Liver (tissue), 7 donors: ENCODE measurements at regions not wholly inside any gene's neighbourhood (a gene's known extent, or its start where the extent isn't known, plus 50 kb on each side); places are given as distances from the start of the nearest gene placed in this dataset.

Experiments used
- DNase-seq: peaks from one replicate; pipeline ENCODE4 v3.0.0-alpha.2; 2017; ENCODE audit warnings: low spot score
- H3K27ac ChIP-seq, 2 donors: one replicate each; pipeline ENCODE4 v1.7.0; 2013; ENCODE audit warnings: inconsistent platforms in 2 of 2, low read length in 2 of 2, control low read depth in 1 of 2, low read depth in 1 of 2, mild to moderate bottlenecking in 1 of 2
- H3K27me3 ChIP-seq, 4 donors: one replicate each; pipeline versions ENCODE4 v1.6.1 to v1.7.0; 2013; ENCODE audit warnings: low read length in 3 of 4, inconsistent platforms in 1 of 4, mild to moderate bottlenecking in 1 of 4, moderate library complexity in 1 of 4; ENCODE audit not compliant: control insufficient read depth in 4 of 4, insufficient read depth in 4 of 4
- H3K36me3 ChIP-seq, 4 donors: one replicate each; pipeline versions ENCODE4 v1.6.1 to v1.7.0; 2013; ENCODE audit warnings: low read length in 3 of 4, mild to moderate bottlenecking in 3 of 4, low read depth in 1 of 4, moderate library complexity in 1 of 4; ENCODE audit not compliant: control insufficient read depth in 4 of 4, insufficient read depth in 3 of 4
- H3K4me1 ChIP-seq, 4 donors: one replicate each; pipeline versions ENCODE4 v1.6.1 to v1.7.0; 2013; ENCODE audit warnings: low read length in 3 of 4, mild to moderate bottlenecking in 3 of 4, moderate library complexity in 1 of 4; ENCODE audit not compliant: control insufficient read depth in 4 of 4, insufficient read depth in 4 of 4
- H3K4me3 ChIP-seq, 3 donors: one replicate each; pipeline versions ENCODE4 v1.6.1 to v1.7.0; 2013; ENCODE audit warnings: low read length in 3 of 3, control low read depth in 1 of 3, low read depth in 1 of 3, mild to moderate bottlenecking in 1 of 3
- H3K9ac ChIP-seq, 2 donors: one replicate each; pipeline ENCODE4 v1.7.0; 2013; ENCODE audit warnings: low read length in 2 of 2, mild to moderate bottlenecking in 2 of 2, moderate library complexity in 2 of 2, control low read depth in 1 of 2, low read depth in 1 of 2
- H3K9me3 ChIP-seq, 4 donors: one replicate each; pipeline versions ENCODE4 v1.6.1 to v1.7.0; 2013; ENCODE audit warnings: low read length in 3 of 4; ENCODE audit not compliant: control insufficient read depth in 4 of 4
- EGR1 ChIP-seq, 2 donors: IDR thresholded peaks; 2 replicates each; pipeline ENCODE4 v1.6.1; 2016 to 2018; ENCODE audit warnings: antibody characterized with exemption in 2 of 2, low read depth in 2 of 2
- FOXA2 ChIP-seq: IDR thresholded peaks from 2 replicates; pipeline ENCODE4 v1.6.1; 2016; ENCODE audit warnings: antibody characterized with exemption
- GABPA ChIP-seq, 2 donors: IDR thresholded peaks in 1 of 2; conservative IDR thresholded peaks in 1 of 2; 2 replicates each; pipeline ENCODE4 v1.6.1; 2016; ENCODE audit warnings: antibody characterized with exemption in 2 of 2, mild to moderate bottlenecking in 1 of 2, moderate library complexity in 1 of 2
- HNF4G ChIP-seq: IDR thresholded peaks from 2 replicates; pipeline ENCODE4 v1.6.1; 2016; ENCODE audit warnings: antibody characterized with exemption
- JUND ChIP-seq, 2 donors: IDR thresholded peaks; 2 replicates each; pipeline ENCODE4 v1.6.1; 2016; ENCODE audit warnings: antibody characterized with exemption in 2 of 2
- RAD21 ChIP-seq, 2 donors: IDR thresholded peaks; 2 replicates each; pipeline ENCODE4 v1.6.1; 2016; ENCODE audit warnings: antibody characterized with exemption in 2 of 2, mild to moderate bottlenecking in 2 of 2
- RXRA ChIP-seq, 2 donors: IDR thresholded peaks; 2 replicates each; pipeline ENCODE4 v1.6.1; 2017 to 2018; ENCODE audit warnings: antibody characterized with exemption in 2 of 2, mild to moderate bottlenecking in 1 of 2
- SP1 ChIP-seq: IDR thresholded peaks from 2 replicates; pipeline ENCODE4 v1.6.1; 2018; ENCODE audit warnings: antibody characterized with exemption, mild to moderate bottlenecking
- TAF1 ChIP-seq: conservative IDR thresholded peaks from 2 replicates; pipeline ENCODE4 v1.6.1; 2016; ENCODE audit warnings: antibody characterized with exemption, mild to moderate bottlenecking
- ZBTB33 ChIP-seq: IDR thresholded peaks from 2 replicates; pipeline ENCODE4 v1.6.1; 2016; ENCODE audit warnings: antibody characterized with exemption
- WGBS: extraction: QIAGEN DNeasy Blood & Tissue Kit; methylation state at CpG from one replicate; pipeline ENCODE4 v1.1.7; 2013; 5-methylcytosine and 5-hydroxymethylcytosine counted together
- TF ChIP-seq, protein P1 (sequence below): IDR thresholded peaks from 2 replicates; pipeline ENCODE4 v1.6.1; 2016; ENCODE audit warnings: antibody characterized with exemption
- TF ChIP-seq, protein P2 (sequence below): IDR thresholded peaks from 2 replicates; pipeline ENCODE4 v1.6.1; 2016; ENCODE audit warnings: antibody characterized with exemption, mild to moderate bottlenecking
- donor health status: healthy.
- donor health status: healthy.
- donor health status: healthy.
- donor health status: healthy.

GRCh38 chr7:115122388-115122787, 200.5 kb downstream of the MDFIC start:
- no peak for DNase-seq
- TF ChIP-seq, protein P1, sequence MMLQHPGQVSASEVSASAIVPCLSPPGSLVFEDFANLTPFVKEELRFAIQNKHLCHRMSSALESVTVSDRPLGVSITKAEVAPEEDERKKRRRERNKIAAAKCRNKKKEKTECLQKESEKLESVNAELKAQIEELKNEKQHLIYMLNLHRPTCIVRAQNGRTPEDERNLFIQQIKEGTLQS, result no peak
- TF ChIP-seq EGR1 (IDR thresholded peaks at IDR 0.05; ENCODE audit: low read depth in 2 of 2) (no peak), HNF4G (no peak), TAF1 (no peak), GABPA (IDR thresholded peaks at IDR 0.05 in 1 of 2, conservative IDR thresholded peaks at IDR 0.05 in 1 of 2) (no peak), ZBTB33 (no peak), SP1 (no peak)
- TF ChIP-seq, protein P2, sequence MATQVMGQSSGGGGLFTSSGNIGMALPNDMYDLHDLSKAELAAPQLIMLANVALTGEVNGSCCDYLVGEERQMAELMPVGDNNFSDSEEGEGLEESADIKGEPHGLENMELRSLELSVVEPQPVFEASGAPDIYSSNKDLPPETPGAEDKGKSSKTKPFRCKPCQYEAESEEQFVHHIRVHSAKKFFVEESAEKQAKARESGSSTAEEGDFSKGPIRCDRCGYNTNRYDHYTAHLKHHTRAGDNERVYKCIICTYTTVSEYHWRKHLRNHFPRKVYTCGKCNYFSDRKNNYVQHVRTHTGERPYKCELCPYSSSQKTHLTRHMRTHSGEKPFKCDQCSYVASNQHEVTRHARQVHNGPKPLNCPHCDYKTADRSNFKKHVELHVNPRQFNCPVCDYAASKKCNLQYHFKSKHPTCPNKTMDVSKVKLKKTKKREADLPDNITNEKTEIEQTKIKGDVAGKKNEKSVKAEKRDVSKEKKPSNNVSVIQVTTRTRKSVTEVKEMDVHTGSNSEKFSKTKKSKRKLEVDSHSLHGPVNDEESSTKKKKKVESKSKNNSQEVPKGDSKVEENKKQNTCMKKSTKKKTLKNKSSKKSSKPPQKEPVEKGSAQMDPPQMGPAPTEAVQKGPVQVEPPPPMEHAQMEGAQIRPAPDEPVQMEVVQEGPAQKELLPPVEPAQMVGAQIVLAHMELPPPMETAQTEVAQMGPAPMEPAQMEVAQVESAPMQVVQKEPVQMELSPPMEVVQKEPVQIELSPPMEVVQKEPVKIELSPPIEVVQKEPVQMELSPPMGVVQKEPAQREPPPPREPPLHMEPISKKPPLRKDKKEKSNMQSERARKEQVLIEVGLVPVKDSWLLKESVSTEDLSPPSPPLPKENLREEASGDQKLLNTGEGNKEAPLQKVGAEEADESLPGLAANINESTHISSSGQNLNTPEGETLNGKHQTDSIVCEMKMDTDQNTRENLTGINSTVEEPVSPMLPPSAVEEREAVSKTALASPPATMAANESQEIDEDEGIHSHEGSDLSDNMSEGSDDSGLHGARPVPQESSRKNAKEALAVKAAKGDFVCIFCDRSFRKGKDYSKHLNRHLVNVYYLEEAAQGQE, result no peak
- Histone ChIP-seq H3K9me3 (no peaks in the 10 kb centered on the region), H3K4me1 (peaks cover 0 to 3% (median 0%) of the 10 kb centered on the region in 4 donors), H3K36me3 (no peaks in the 10 kb centered on the region), H3K27me3 (no peaks in the 10 kb centered on the region), H3K4me3 (no peak overlapping the region), H3K9ac (no peak overlapping the region), H3K27ac (no peak overlapping the region)
- 58% methylated on average over 1 of the region's 1 CpG for WGBS

- H3K27me3 ChIP-seq, result no peaks in the 10 kb centered on the region
- no peaks in the 10 kb centered on the region for H3K9me3 ChIP-seq
- H3K27ac ChIP-seq, result peak overlapping the region in 1 of 2 donors; percentile 73
- no peak overlapping the region for H3K4me3 ChIP-seq
- peak overlapping the region in 1 of 2 donors; percentile 3 for H3K9ac ChIP-seq
- no peak for DNase-seq
- H3K36me3 ChIP-seq, result no peaks in the 10 kb centered on the region
- TF ChIP-seq RAD21 (IDR thresholded peaks at IDR 0.05) (no peak), FOXA2 (no peak), JUND (IDR thresholded peaks at IDR 0.05) (peak in 1 of 2 donors; percentile 2), RXRA (IDR thresholded peaks at IDR 0.05) (no peak)
- peaks cover 3 to 18% (median 12%) of the 10 kb centered on the region in 4 donors for H3K4me1 ChIP-seq
- 73% methylated on average over 2 of the region's 2 CpGs for WGBS
Observed at GRCh38 chr7:115117748-115118147, 195.9 kb downstream of the MDFIC start.
